ENCODE measurements at regions not wholly inside any gene's neighbourhood (a gene's known extent, or its start where the extent isn't known, plus 50 kb on each side); places are given as distances from the start of the nearest gene placed in this dataset.

- ChIA-PET POLR2A (no interaction called here), CTCF (no interaction called here)
- Histone ChIP-seq H3K4me1 (ENCODE audit: control insufficient read depth, insufficient read depth, low read length) (no peaks in the 10 kb centered on the region), H3K9me3 (ENCODE audit: control insufficient read depth, insufficient read depth, low read depth, low read length) (no peaks in the 10 kb centered on the region; the same call in 1 of the 2 replicates), H3K27ac (ENCODE audit: low read length) (no peak overlapping the region), H3K27me3 (ENCODE audit: control insufficient read depth, insufficient read depth, low read length) (no peaks in the 10 kb centered on the region), H3K36me3 (ENCODE audit: control insufficient read depth, insufficient read depth, low read length) (no peaks in the 10 kb centered on the region), H3K4me3 (ENCODE audit: low read depth in 2 of 2, low read length in 2 of 2) (no peak overlapping the region)
- no peak for ATAC-seq
- intact Hi-C loops (cut with micrococcal nuclease; ENCODE audit: unreplicated experiment), result no loop called here
- BruUV-seq (replicated peaks), result no TSS peak
- TF ChIP-seq TCF7L2 (IDR thresholded peaks at IDR 0.05; ENCODE audit: low read depth, low read length), result no peak
- DNase-seq (ENCODE audit: low read depth, low spot score), result no peak
- in situ Hi-C loops (cut with HindIII; ENCODE audit: low pct_unique_long_range_greater_than_20kb, low sequenced_read_pairs), result no loop called here
Measured at GRCh38 chr17:53127331-53127730, 695.4 kb upstream of the KIF2B start.

DNA sequence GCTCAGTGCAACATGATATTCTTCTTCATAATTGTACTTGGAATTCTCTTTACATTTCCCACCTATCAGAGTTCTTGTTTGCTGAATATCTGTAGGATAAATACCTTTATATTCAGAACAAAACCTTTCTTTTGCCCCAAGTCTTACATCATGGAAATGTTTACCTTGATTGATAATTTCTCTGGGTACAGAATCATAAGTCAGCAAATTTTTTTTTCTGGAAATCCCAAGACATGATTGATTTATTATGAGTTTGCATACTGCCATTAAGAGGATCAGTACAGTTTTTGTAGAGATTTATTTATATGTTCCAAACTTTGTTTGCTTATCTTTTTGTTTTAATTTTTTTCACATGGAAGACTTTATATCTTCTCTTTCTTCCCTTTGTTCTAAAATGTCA lies 699.8 kb upstream of the KIF2B start:
- ATAC-seq, result no peak
- H3K4me1 ChIP-seq (ENCODE audit: control insufficient read depth, insufficient read depth, low read length), result no peaks in the 10 kb centered on the region
- intact Hi-C loops (cut with micrococcal nuclease; ENCODE audit: unreplicated experiment) (no loop called here), in situ Hi-C loops (cut with HindIII; ENCODE audit: low pct_unique_long_range_greater_than_20kb, low sequenced_read_pairs) (no loop called here)
- H3K4me3 ChIP-seq (ENCODE audit: low read depth in 2 of 2, low read length in 2 of 2), result no peak overlapping the region
- no peak overlapping the region for H3K27ac ChIP-seq (ENCODE audit: low read length)
- ChIA-PET POLR2A (interaction anchor here (0.7 kb wide), 1 partner anchor 1820 kb away, joined by 4 read pairs; no protein-coding TSS in a partner anchor), CTCF (no interaction called here)
- TF ChIP-seq, protein P1, sequence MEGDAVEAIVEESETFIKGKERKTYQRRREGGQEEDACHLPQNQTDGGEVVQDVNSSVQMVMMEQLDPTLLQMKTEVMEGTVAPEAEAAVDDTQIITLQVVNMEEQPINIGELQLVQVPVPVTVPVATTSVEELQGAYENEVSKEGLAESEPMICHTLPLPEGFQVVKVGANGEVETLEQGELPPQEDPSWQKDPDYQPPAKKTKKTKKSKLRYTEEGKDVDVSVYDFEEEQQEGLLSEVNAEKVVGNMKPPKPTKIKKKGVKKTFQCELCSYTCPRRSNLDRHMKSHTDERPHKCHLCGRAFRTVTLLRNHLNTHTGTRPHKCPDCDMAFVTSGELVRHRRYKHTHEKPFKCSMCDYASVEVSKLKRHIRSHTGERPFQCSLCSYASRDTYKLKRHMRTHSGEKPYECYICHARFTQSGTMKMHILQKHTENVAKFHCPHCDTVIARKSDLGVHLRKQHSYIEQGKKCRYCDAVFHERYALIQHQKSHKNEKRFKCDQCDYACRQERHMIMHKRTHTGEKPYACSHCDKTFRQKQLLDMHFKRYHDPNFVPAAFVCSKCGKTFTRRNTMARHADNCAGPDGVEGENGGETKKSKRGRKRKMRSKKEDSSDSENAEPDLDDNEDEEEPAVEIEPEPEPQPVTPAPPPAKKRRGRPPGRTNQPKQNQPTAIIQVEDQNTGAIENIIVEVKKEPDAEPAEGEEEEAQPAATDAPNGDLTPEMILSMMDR (IDR thresholded peaks at IDR 0.05), result no peak
- TF ChIP-seq POLR2AphosphoS5 (IDR thresholded peaks at IDR 0.05; ENCODE audit: low read depth, low read length), result no peak
- no peak for TF ChIP-seq TCF7L2 (IDR thresholded peaks at IDR 0.05; ENCODE audit: low read depth, low read length)
- TF ChIP-seq SIN3A (IDR thresholded peaks at IDR 0.05; ENCODE audit: borderline replicate concordance, insufficient read depth, low read depth, low read length), result no peak
- TF ChIP-seq, protein P2, sequence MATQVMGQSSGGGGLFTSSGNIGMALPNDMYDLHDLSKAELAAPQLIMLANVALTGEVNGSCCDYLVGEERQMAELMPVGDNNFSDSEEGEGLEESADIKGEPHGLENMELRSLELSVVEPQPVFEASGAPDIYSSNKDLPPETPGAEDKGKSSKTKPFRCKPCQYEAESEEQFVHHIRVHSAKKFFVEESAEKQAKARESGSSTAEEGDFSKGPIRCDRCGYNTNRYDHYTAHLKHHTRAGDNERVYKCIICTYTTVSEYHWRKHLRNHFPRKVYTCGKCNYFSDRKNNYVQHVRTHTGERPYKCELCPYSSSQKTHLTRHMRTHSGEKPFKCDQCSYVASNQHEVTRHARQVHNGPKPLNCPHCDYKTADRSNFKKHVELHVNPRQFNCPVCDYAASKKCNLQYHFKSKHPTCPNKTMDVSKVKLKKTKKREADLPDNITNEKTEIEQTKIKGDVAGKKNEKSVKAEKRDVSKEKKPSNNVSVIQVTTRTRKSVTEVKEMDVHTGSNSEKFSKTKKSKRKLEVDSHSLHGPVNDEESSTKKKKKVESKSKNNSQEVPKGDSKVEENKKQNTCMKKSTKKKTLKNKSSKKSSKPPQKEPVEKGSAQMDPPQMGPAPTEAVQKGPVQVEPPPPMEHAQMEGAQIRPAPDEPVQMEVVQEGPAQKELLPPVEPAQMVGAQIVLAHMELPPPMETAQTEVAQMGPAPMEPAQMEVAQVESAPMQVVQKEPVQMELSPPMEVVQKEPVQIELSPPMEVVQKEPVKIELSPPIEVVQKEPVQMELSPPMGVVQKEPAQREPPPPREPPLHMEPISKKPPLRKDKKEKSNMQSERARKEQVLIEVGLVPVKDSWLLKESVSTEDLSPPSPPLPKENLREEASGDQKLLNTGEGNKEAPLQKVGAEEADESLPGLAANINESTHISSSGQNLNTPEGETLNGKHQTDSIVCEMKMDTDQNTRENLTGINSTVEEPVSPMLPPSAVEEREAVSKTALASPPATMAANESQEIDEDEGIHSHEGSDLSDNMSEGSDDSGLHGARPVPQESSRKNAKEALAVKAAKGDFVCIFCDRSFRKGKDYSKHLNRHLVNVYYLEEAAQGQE (IDR thresholded peaks at IDR 0.05; ENCODE audit: insufficient read depth in 1 of 2, low read depth in 2 of 2, low read length in 1 of 2), result no peak
- peaks cover under 1% of the 10 kb centered on the region; the same call in 1 of the 2 replicates for H3K9me3 ChIP-seq (ENCODE audit: control insufficient read depth, insufficient read depth, low read depth, low read length)
- H3K27me3 ChIP-seq (ENCODE audit: control insufficient read depth, insufficient read depth, low read length), result no peaks in the 10 kb centered on the region
- no peak for DNase-seq (ENCODE audit: low read depth, low spot score)
- no peaks in the 10 kb centered on the region for H3K36me3 ChIP-seq (ENCODE audit: control insufficient read depth, insufficient read depth, low read length)
- no TSS peak for BruUV-seq (replicated peaks)

GRCh38 chr17:53119773-53120172 lies 703.0 kb upstream of the KIF2B start:
- H3K27ac ChIP-seq (ENCODE audit: low read length), result no peak overlapping the region
- BruUV-seq (replicated peaks), result no TSS peak
- TF ChIP-seq, protein P1 (IDR thresholded peaks at IDR 0.05), result no peak
- TF ChIP-seq POLR2AphosphoS5 (IDR thresholded peaks at IDR 0.05; ENCODE audit: low read depth, low read length) (no peak), SIN3A (IDR thresholded peaks at IDR 0.05; ENCODE audit: borderline replicate concordance, insufficient read depth, low read depth, low read length) (no peak), TCF7L2 (IDR thresholded peaks at IDR 0.05; ENCODE audit: low read depth, low read length) (no peak)
- TF ChIP-seq, protein P2 (IDR thresholded peaks at IDR 0.05; ENCODE audit: insufficient read depth in 1 of 2, low read depth in 2 of 2, low read length in 1 of 2), result no peak
- 0 out of 2 replicates have a peak, but pooled peaks cover 6% of the 10 kb centered on the region for H3K9me3 ChIP-seq (ENCODE audit: control insufficient read depth, insufficient read depth, low read depth, low read length)
- no peak for ATAC-seq
- ChIA-PET POLR2A (no interaction called here), CTCF (no interaction called here)
- H3K36me3 ChIP-seq (ENCODE audit: control insufficient read depth, insufficient read depth, low read length), result no peaks in the 10 kb centered on the region
- DNase-seq (ENCODE audit: low read depth, low spot score), result no peak
- no peaks in the 10 kb centered on the region for H3K4me1 ChIP-seq (ENCODE audit: control insufficient read depth, insufficient read depth, low read length)
- in situ Hi-C loops (cut with HindIII; ENCODE audit: low pct_unique_long_range_greater_than_20kb, low sequenced_read_pairs) (no loop called here), intact Hi-C loops (cut with micrococcal nuclease; ENCODE audit: unreplicated experiment) (no loop called here)
- no peaks in the 10 kb centered on the region for H3K27me3 ChIP-seq (ENCODE audit: control insufficient read depth, insufficient read depth, low read length)
- H3K4me3 ChIP-seq (ENCODE audit: low read depth in 2 of 2, low read length in 2 of 2), result no peak overlapping the region

Data from Panc1 (cell line).